HEK293 (cell line): ENCODE measurements at regions not wholly inside any gene's neighbourhood (a gene's known extent, or its start where the extent isn't known, plus 50 kb on each side); places are given as distances from the start of the nearest gene placed in this dataset.

Experiments
- ATF2 ChIP-seq: fragments of 450-650 bp; formaldehyde crosslinking; IDR thresholded peaks from 2 replicates; pipeline ENCODE4 v1.5.1; 2016; ENCODE audit warnings: missing biosample characterization, missing genetic modification characterization, low read depth
- CTCF ChIP-seq: fragments of 450-650 bp; formaldehyde crosslinking; IDR thresholded peaks from 2 replicates; pipeline ENCODE4 v1.5.1; 2016; ENCODE audit warnings: missing biosample characterization, missing genetic modification characterization
- MEIS1 ChIP-seq: sonication (generic); formaldehyde crosslinking; IDR thresholded peaks from 2 replicates; pipeline ENCODE4 v1.8.1; 2022; ENCODE audit warnings: missing genetic modification reagents, mild to moderate bottlenecking, borderline replicate concordance
- SP2 ChIP-seq: fragments of 450-650 bp; formaldehyde crosslinking; IDR thresholded peaks from 2 replicates; pipeline ENCODE4 v1.5.1; 2016; ENCODE audit warnings: missing biosample characterization, missing genetic modification characterization
- ZBTB49 ChIP-seq: fragments of 450-650 bp; formaldehyde crosslinking; IDR thresholded peaks from 2 replicates; pipeline ENCODE4 v1.5.1; 2016; ENCODE audit warnings: missing biosample characterization, missing genetic modification characterization, low read depth
- ZNF121 ChIP-seq: fragments of 450-650 bp; formaldehyde crosslinking; IDR thresholded peaks from 2 replicates; pipeline ENCODE4 v1.5.1; 2016; ENCODE audit warnings: missing biosample characterization, missing genetic modification characterization
- ZNF133 ChIP-seq: fragments of 450-650 bp; formaldehyde crosslinking; IDR thresholded peaks from 2 replicates; pipeline ENCODE4 v1.5.1; 2016; ENCODE audit warnings: missing biosample characterization, missing genetic modification characterization
- ZNF274 ChIP-seq, 2 experiments: fragments of 200-500 bp in 1 of 2; fragments of 450-650 bp in 1 of 2; sonication (Bioruptor generic) in 1 of 2; formaldehyde crosslinking in 1 of 2; IDR thresholded peaks; 2 replicates each; pipeline versions ENCODE4 v1.5.1 to v1.6.1; 2014 to 2016; ENCODE audit warnings: borderline replicate concordance in 1 of 2, inconsistent platforms in 1 of 2, low read length in 1 of 2, missing biosample characterization in 1 of 2, missing genetic modification characterization in 1 of 2
- ZNF335 ChIP-seq: fragments of 450-650 bp; formaldehyde crosslinking; conservative IDR thresholded peaks from 2 replicates; pipeline ENCODE4 v1.5.1; 2016; ENCODE audit warnings: missing biosample characterization, missing genetic modification characterization
- ZNF350 ChIP-seq: fragments of 450-650 bp; formaldehyde crosslinking; IDR thresholded peaks from 2 replicates; pipeline ENCODE4 v1.5.0; 2017; ENCODE audit warnings: missing biosample characterization, mild to moderate bottlenecking, missing genetic modification characterization
- ZNF416 ChIP-seq: fragments of 450-650 bp; formaldehyde crosslinking; IDR thresholded peaks from 2 replicates; pipeline ENCODE4 v1.5.1; 2016; ENCODE audit warnings: missing biosample characterization, missing genetic modification characterization
- ZNF514 ChIP-seq: fragments of 450-650 bp; formaldehyde crosslinking; IDR thresholded peaks from 2 replicates; pipeline ENCODE4 v1.5.1; 2016; ENCODE audit warnings: missing biosample characterization, missing genetic modification characterization
- ZNF621 ChIP-seq: fragments of 450-650 bp; formaldehyde crosslinking; IDR thresholded peaks from 2 replicates; pipeline ENCODE4 v1.5.1; 2017; ENCODE audit warnings: missing biosample characterization, missing genetic modification characterization
- ZNF654 ChIP-seq: fragments of 450-650 bp; formaldehyde crosslinking; IDR thresholded peaks from 2 replicates; pipeline ENCODE4 v1.5.1; 2016; ENCODE audit warnings: low read depth, missing biosample characterization, missing genetic modification characterization

GRCh38 chr7:125396466-125397151 lies 467.0 kb upstream of the POT1 start:
- TF ChIP-seq ZNF335 (tag by site-specific recombination) (no peak), ZNF621 (no peak), ZNF416 (tag by site-specific recombination) (no peak), CTCF (tag by site-specific recombination) (no peak), ZBTB49 (no peak), ZNF350 (tag by site-specific recombination) (no peak), MEIS1 (CRISPR knock-in tag) (no peak), ZNF274 (IDR thresholded peaks at IDR 0.05; ENCODE audit: low read length) (no peak), ZNF274 (tag by site-specific recombination; IDR thresholded peaks at IDR 0.05; ENCODE audit: borderline replicate concordance) (no peak), ZNF654 (tag by site-specific recombination) (no peak), ATF2 (no peak), ZNF121 (tag by site-specific recombination) (no peak), SP2 (tag by site-specific recombination) (no peak), ZNF514 (tag by site-specific recombination) (no peak), ZNF133 (tag by site-specific recombination) (no peak)
